Suprapubic skin (tissue), 4 donors: ENCODE measurements at regions not wholly inside any gene's neighbourhood (a gene's known extent, or its start where the extent isn't known, plus 50 kb on each side); places are given as distances from the start of the nearest gene placed in this dataset.

Experiments
- DNase-seq, 2 donors: peaks; one replicate each; pipeline ENCODE4 v3.0.0-alpha.2; 2019; ENCODE audit warnings: low spot score in 2 of 2
- H3K27ac ChIP-seq: fragments of 200-600 bp; sonication (generic); one replicate; pipeline ENCODE4 v1.5.1; 2019
- H3K27me3 ChIP-seq: fragments of 200-600 bp; sonication (generic); one replicate; pipeline ENCODE4 v1.5.1; 2019
- H3K36me3 ChIP-seq: fragments of 200-600 bp; sonication (generic); one replicate; pipeline ENCODE4 v1.5.1; 2019
- H3K4me1 ChIP-seq: fragments of 200-600 bp; sonication (generic); one replicate; pipeline ENCODE4 v1.5.1; 2019
- H3K4me3 ChIP-seq: fragments of 200-600 bp; sonication (generic); one replicate; pipeline ENCODE4 v1.5.1; 2019; ENCODE audit warnings: mild to moderate bottlenecking
- H3K9me3 ChIP-seq: fragments of 200-600 bp; sonication (generic); one replicate; pipeline ENCODE4 v1.5.1; 2019
- EP300 ChIP-seq: sonication (generic); formaldehyde crosslinking; IDR thresholded peaks from one replicate; pipeline ENCODE4 v1.6.1; 2017; ENCODE audit warnings: antibody characterized with exemption
- POLR2A ChIP-seq, 2 donors: fragments of 450-650 bp; IDR thresholded peaks; one replicate each; pipeline ENCODE4 v1.6.1; 2017; ENCODE audit warnings: antibody characterized with exemption in 2 of 2, mild to moderate bottlenecking in 2 of 2, moderate library complexity in 2 of 2
- POLR2AphosphoS5 ChIP-seq, 3 donors: sonication (generic); formaldehyde crosslinking; IDR thresholded peaks; one replicate each; pipeline ENCODE4 v1.6.1; 2017; ENCODE audit warnings: antibody characterized with exemption in 3 of 3
- WGBS: methylation state at CpG from one replicate; pipeline ENCODE4 v1.1.5; 2018; 5-methylcytosine and 5-hydroxymethylcytosine counted together
- TF ChIP-seq, protein P1 (sequence below), 2 donors: fragments of 200-600 bp in 1 of 2; fragments of 450-650 bp in 1 of 2; sonication (generic) in 1 of 2; IDR thresholded peaks; one replicate each; pipeline ENCODE4 v1.5.1; 2016 to 2019; ENCODE audit warnings: antibody characterized with exemption in 2 of 2, mild to moderate bottlenecking in 1 of 2, moderate library complexity in 1 of 2

DNA sequence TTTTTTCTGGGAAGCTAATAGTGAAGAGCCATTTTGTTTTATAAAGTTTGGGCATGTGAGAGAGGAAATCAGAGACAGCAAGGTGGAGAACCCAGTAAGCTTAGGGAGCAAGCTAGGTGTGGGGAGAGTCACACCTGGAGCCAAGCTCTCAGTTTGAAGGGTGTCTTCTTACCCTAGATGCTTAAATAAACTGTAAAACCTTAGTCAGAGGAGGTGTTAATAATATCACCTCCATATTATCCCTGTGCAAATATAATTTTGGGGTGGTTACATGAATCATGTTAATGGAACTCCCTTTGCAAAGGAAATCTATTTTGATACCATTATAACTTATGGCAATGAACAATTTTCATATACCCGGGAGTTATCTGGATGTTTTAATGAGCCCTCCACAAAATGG, 246.2 kb upstream of the PLET1 start:
- Histone ChIP-seq H3K4me3 (no peak overlapping the region), H3K9me3 (no peaks in the 10 kb centered on the region), H3K27ac (no peak overlapping the region), H3K36me3 (no peaks in the 10 kb centered on the region), H3K4me1 (no peaks in the 10 kb centered on the region), H3K27me3 (peaks cover 9% of the 10 kb centered on the region)
- DNase-seq: no peak
- WGBS: 89% methylated on average over 1 of the region's 1 CpG
- TF ChIP-seq, protein P1, sequence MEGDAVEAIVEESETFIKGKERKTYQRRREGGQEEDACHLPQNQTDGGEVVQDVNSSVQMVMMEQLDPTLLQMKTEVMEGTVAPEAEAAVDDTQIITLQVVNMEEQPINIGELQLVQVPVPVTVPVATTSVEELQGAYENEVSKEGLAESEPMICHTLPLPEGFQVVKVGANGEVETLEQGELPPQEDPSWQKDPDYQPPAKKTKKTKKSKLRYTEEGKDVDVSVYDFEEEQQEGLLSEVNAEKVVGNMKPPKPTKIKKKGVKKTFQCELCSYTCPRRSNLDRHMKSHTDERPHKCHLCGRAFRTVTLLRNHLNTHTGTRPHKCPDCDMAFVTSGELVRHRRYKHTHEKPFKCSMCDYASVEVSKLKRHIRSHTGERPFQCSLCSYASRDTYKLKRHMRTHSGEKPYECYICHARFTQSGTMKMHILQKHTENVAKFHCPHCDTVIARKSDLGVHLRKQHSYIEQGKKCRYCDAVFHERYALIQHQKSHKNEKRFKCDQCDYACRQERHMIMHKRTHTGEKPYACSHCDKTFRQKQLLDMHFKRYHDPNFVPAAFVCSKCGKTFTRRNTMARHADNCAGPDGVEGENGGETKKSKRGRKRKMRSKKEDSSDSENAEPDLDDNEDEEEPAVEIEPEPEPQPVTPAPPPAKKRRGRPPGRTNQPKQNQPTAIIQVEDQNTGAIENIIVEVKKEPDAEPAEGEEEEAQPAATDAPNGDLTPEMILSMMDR (IDR thresholded peaks at IDR 0.05): no peak
- no peak for TF ChIP-seq EP300
- TF ChIP-seq POLR2AphosphoS5 (IDR thresholded peaks at IDR 0.05): no peak
- no peak for TF ChIP-seq POLR2A (IDR thresholded peaks at IDR 0.05)

DNA sequence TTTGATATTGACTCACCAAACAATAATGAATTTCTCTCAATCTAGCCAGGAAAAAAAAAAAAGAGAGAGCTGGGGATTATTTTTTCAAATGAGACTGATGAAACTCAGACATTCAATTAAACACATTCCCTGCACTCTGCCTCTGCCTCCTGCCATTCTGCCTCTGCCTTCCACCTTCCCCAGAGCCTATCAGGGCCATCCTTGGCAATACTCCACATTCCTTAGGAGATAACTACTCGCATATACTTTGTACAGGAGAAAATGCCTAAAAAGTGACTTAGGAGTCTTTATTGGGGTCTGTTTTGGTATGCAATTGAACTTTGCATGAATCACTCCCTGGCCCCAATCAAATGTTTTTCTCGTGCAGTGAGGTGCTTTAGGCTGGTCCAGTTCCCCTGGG, 246.6 kb upstream of the PLET1 start:
- no peak for TF ChIP-seq POLR2A (IDR thresholded peaks at IDR 0.05)
- TF ChIP-seq, protein P1 (IDR thresholded peaks at IDR 0.05): no peak
- TF ChIP-seq EP300: no peak
- TF ChIP-seq POLR2AphosphoS5 (IDR thresholded peaks at IDR 0.05): no peak
- DNase-seq: no peak
- H3K4me3 ChIP-seq: no peak overlapping the region
- no peaks in the 10 kb centered on the region for H3K4me1 ChIP-seq
- peaks cover 9% of the 10 kb centered on the region for H3K27me3 ChIP-seq
- H3K36me3 ChIP-seq: no peaks in the 10 kb centered on the region
- no peak overlapping the region for H3K27ac ChIP-seq
- 61% methylated on average over 2 of the region's 2 CpGs for WGBS
- no peaks in the 10 kb centered on the region for H3K9me3 ChIP-seq

DNA sequence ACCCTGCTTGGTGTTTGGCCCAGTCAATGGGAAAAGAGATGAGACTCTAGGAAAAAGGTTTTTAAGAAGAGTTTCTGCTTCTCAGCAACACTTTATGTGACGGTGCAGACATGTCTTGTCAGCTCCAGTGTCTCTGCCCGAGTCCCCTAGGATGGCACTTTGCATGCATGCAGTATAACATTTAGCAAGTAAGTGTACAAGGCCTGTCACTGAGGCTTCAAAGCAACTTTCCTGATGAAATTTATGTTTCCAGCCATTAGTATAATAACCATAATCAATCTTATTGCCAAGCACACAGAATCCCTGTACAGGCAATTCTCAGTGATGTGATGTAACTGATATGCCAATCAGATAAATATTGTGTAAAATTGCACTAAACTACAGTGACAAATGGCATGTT, 248.1 kb upstream of the PLET1 start:
- no peak overlapping the region for H3K4me3 ChIP-seq
- H3K4me1 ChIP-seq: no peaks in the 10 kb centered on the region
- no peak for DNase-seq
- H3K27ac ChIP-seq: no peak overlapping the region
- TF ChIP-seq, protein P1 (IDR thresholded peaks at IDR 0.05): no peak
- TF ChIP-seq POLR2AphosphoS5 (IDR thresholded peaks at IDR 0.05): no peak
- TF ChIP-seq POLR2A (IDR thresholded peaks at IDR 0.05): no peak
- no peak for TF ChIP-seq EP300
- H3K27me3 ChIP-seq: peaks cover 9% of the 10 kb centered on the region
- no peaks in the 10 kb centered on the region for H3K9me3 ChIP-seq
- no peaks in the 10 kb centered on the region for H3K36me3 ChIP-seq
- WGBS: 65% methylated on average over 2 of the region's 2 CpGs

DNA sequence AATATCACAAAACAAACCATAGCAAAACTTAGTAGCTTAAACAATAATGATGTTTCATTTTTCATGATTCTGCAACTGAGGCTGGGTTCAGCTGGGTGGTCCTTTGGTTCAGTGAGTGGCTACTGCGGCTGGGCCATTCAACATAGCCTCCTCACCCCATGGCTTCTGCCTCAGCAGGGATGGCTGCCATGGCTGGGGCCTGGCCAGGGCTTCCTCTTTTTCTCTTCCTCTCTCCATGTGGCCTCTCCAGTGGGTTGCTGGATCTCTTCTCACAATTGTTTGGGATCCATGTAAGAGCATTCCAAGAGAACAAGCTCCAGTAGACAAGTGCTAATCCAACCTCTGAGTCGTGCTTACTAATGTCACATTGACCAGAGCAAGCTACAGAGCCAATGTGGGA, 248.6 kb upstream of the PLET1 start:
- 74% methylated on average over 2 of the region's 2 CpGs for WGBS
- Histone ChIP-seq H3K9me3 (no peaks in the 10 kb centered on the region), H3K4me1 (no peaks in the 10 kb centered on the region), H3K27ac (no peak overlapping the region), H3K4me3 (no peak overlapping the region), H3K36me3 (no peaks in the 10 kb centered on the region), H3K27me3 (peaks cover 9% of the 10 kb centered on the region)
- no peak for DNase-seq
- no peak for TF ChIP-seq EP300
- TF ChIP-seq, protein P1 (IDR thresholded peaks at IDR 0.05): no peak
- TF ChIP-seq POLR2A (IDR thresholded peaks at IDR 0.05): no peak
- no peak for TF ChIP-seq POLR2AphosphoS5 (IDR thresholded peaks at IDR 0.05)

DNA sequence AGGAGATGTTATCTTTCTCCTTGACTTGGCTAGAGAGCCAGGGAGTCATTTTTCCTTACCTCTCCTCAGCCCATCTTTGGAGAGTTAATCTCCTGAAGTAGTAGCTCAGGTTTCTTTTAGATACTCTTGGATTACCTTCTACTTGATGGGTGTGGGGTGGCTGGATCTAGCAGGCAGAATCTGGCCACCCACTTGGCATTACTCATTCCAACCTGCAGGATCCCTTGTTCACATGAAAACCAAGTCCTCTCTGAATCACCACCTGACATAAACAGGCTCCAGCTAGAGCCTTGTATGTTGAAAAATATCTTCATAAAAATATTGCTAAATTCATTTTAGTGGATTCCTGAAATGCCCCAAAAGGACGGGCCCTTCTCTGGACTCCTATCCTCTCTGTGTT, 250.6 kb upstream of the PLET1 start:
- no peak for DNase-seq
- Histone ChIP-seq H3K36me3 (no peaks in the 10 kb centered on the region), H3K27ac (no peak overlapping the region), H3K4me3 (no peak overlapping the region), H3K27me3 (peaks cover 9% of the 10 kb centered on the region), H3K4me1 (no peaks in the 10 kb centered on the region), H3K9me3 (no peaks in the 10 kb centered on the region)
- TF ChIP-seq, protein P1 (IDR thresholded peaks at IDR 0.05): no peak
- TF ChIP-seq POLR2A (IDR thresholded peaks at IDR 0.05) (no peak), EP300 (no peak), POLR2AphosphoS5 (IDR thresholded peaks at IDR 0.05) (no peak)
- 79% methylated on average over 1 of the region's 1 CpG for WGBS
